WERI-Rb-1 (cell line): ENCODE measurements at regions not wholly inside any gene's neighbourhood (a gene's known extent, or its start where the extent isn't known, plus 50 kb on each side); places are given as distances from the start of the nearest gene placed in this dataset.

Experiments used
- DNase-seq: peaks from one replicate; pipeline ENCODE4 v3.0.0-alpha.2; 2020
- H3K27ac ChIP-seq: fragments of 250-450 bp; sonication (Bioruptor Pico); 2 replicates; pipeline ENCODE4 v1.5.1; 2020; ENCODE audit warnings: mild to moderate bottlenecking, moderate library complexity
- H3K27me3 ChIP-seq: fragments of 250-450 bp; sonication (Bioruptor Pico); 2 replicates; pipeline ENCODE4 v1.5.1; 2021; ENCODE audit warnings: mild to moderate bottlenecking, low read depth, moderate library complexity; ENCODE audit not compliant: insufficient read depth, severe bottlenecking
- H3K36me3 ChIP-seq: fragments of 250-450 bp; sonication (Bioruptor Pico); 2 replicates; pipeline ENCODE4 v1.5.1; 2020; ENCODE audit warnings: mild to moderate bottlenecking, moderate library complexity
- H3K4me3 ChIP-seq: 2 replicates; pipeline ENCODE4 v1.5.1; 2011; ENCODE audit warnings: low read depth, mild to moderate bottlenecking, control low read depth, low read length
- H3K9me3 ChIP-seq: fragments of 250-450 bp; sonication (Bioruptor Pico); 2 replicates; pipeline ENCODE4 v1.5.1; 2021; ENCODE audit warnings: mild to moderate bottlenecking, moderate library complexity; ENCODE audit not compliant: severe bottlenecking
- TF ChIP-seq, protein P1 (sequence below): IDR thresholded peaks from 2 replicates; pipeline ENCODE4 v1.5.1; 2011; ENCODE audit warnings: low read depth, mild to moderate bottlenecking, control low read depth, inconsistent platforms, low read length

DNA sequence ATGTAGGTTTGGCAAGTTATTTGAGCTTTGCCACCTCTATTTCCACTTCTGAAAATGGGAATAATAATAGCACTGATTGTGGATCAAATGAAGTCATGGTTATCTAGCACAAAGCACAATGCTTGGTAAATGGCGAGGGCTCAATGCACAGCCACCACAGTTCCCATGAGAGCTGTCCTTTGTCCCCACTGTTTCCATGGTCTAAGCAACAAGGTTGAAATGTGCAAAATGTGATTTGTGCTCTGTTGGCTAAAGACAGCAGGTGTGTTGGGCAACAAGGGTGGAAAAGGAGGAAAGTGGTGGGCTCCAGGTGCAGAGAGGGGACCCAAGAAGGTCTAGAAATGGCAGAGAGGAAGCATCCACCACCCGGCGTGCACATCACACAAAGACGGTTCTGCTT is 200.5 kb downstream of the TRIM29 start:
- Histone ChIP-seq H3K36me3 (no peaks in the 10 kb centered on the region), H3K27me3 (no peaks in the 10 kb centered on the region), H3K27ac (no peak overlapping the region), H3K9me3 (no peaks in the 10 kb centered on the region), H3K4me3 (no peak overlapping the region)
- TF ChIP-seq, protein P1, sequence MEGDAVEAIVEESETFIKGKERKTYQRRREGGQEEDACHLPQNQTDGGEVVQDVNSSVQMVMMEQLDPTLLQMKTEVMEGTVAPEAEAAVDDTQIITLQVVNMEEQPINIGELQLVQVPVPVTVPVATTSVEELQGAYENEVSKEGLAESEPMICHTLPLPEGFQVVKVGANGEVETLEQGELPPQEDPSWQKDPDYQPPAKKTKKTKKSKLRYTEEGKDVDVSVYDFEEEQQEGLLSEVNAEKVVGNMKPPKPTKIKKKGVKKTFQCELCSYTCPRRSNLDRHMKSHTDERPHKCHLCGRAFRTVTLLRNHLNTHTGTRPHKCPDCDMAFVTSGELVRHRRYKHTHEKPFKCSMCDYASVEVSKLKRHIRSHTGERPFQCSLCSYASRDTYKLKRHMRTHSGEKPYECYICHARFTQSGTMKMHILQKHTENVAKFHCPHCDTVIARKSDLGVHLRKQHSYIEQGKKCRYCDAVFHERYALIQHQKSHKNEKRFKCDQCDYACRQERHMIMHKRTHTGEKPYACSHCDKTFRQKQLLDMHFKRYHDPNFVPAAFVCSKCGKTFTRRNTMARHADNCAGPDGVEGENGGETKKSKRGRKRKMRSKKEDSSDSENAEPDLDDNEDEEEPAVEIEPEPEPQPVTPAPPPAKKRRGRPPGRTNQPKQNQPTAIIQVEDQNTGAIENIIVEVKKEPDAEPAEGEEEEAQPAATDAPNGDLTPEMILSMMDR, result no peak
- DNase-seq, result no peak

DNA sequence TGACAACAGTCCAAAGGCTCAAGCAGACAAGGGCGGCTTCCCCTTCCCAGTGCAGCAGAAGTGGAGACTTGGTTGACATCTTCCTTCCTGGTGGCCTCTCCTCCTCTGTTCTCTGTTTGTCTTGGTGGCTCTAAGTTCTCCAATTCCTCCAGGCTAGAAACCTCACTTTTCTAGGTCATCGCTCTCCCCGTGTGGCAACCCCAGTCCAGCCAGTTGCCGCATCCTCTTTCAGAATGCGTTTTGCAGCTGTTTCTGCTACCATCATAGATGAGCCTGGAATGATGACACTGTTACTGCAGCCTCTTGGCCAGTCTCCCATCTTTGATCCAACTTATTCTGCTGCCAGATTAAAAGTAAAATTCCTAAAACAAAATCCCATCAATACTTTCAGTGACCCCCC is 201.5 kb downstream of the TRIM29 start:
- Histone ChIP-seq H3K4me3 (no peak overlapping the region), H3K27me3 (no peaks in the 10 kb centered on the region), H3K36me3 (no peaks in the 10 kb centered on the region), H3K9me3 (no peaks in the 10 kb centered on the region), H3K27ac (no peak overlapping the region)
- TF ChIP-seq, protein P1, result no peak
- no peak for DNase-seq

DNA sequence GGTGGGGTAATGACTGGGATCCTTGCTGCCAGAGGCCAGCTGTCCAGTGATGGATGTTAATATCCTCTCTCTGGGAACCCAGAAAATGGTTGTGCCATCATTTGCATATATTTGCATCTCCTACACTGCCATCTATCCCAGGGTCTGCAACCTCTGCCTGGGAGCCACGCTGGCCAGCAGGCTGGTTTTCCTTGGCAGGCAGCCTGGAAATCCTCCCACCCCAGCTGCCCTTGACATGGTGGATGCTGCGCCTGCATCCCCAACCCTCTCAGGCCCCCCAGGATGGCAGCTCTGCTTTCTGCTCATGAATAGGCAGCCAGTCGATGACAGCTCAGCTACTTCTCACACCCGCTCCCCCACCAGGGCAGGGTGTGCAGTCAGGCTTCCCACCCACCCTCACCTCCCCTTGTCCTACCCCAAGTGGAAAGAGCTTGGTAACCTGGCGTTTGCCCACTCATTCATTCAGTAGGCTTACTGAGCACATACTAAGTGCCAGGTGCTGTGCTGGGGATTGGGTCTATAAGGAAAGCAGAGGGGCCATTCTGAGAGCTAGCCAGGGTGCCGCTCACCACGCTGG is 202.5 kb downstream of the TRIM29 start:
- no peaks in the 10 kb centered on the region for H3K27me3 ChIP-seq
- H3K4me3 ChIP-seq, result no peak overlapping the region
- DNase-seq, result no peak
- no peaks in the 10 kb centered on the region for H3K9me3 ChIP-seq
- H3K27ac ChIP-seq, result no peak overlapping the region
- TF ChIP-seq, protein P1, result no peak
- no peaks in the 10 kb centered on the region for H3K36me3 ChIP-seq

DNA sequence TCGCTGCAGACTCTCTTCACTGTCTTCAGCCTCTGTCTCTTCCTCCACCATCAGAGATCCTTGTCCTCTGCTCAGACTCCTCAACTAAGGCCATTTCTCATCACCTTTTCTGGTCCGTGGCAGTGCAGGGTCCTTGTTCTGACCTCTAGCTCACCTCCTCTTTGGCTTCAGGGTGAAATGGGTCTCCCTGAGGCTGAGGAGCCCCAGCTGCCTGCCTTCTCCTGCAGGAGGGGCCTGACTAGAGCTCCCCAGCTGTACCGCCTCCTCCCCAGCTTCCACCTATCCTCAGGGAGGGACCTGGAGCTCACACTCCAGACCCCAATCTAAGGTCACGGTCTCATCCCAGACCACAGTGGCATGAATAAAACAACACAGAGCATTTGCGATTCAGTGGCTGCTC is 203.0 kb downstream of the TRIM29 start:
- Histone ChIP-seq H3K4me3 (no peak overlapping the region), H3K27me3 (no peaks in the 10 kb centered on the region), H3K9me3 (no peaks in the 10 kb centered on the region), H3K27ac (no peak overlapping the region), H3K36me3 (no peaks in the 10 kb centered on the region)
- TF ChIP-seq, protein P1, result no peak
- no peak for DNase-seq

DNA sequence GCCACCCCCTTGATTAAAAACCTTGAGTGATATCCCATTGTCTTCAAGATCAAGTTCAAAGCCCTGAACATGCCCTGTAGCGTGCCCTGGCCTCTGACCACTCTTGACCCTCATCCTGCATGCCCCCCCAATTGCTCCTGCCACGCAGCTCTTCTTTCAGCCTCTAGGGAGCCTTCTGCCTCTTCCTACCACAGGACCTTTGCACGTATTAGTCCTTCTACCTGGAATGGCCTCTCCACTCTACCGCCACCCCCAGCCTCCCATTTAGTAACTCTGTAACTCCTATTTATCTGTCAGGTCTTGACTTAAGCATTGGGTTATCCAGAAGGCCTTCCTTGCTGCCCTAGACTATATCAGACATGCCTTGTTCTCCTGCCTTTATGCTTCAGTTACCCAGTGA is 203.6 kb downstream of the TRIM29 start:
- TF ChIP-seq, protein P1, result no peak
- DNase-seq, result no peak
- Histone ChIP-seq H3K4me3 (no peak overlapping the region), H3K27me3 (no peaks in the 10 kb centered on the region), H3K27ac (no peak overlapping the region), H3K9me3 (no peaks in the 10 kb centered on the region), H3K36me3 (no peaks in the 10 kb centered on the region)

DNA sequence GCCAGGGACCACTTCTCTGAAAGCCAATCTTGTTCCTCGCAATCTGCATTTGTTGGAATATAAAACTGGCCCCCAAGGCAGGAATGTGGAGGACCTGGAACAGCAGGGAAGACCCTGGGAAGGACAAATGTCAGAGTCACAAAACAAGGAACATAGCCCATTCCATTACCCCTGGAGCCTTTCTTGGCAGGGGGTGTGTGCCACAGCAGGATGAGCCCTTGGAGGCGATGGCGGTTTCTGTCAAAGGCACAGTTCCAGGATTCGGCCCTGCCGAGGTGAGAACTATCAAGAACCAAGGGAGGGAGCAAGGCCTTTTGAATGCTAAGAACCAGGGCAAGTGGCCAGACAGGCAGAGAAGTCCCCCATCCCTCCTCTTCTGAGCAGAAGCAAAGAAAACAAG is 204.3 kb downstream of the TRIM29 start:
- no peak for DNase-seq
- Histone ChIP-seq H3K9me3 (no peaks in the 10 kb centered on the region), H3K27me3 (no peaks in the 10 kb centered on the region), H3K36me3 (no peaks in the 10 kb centered on the region), H3K4me3 (no peak overlapping the region), H3K27ac (no peak overlapping the region)
- TF ChIP-seq, protein P1, result no peak
